Esophagus (tissue), 2 donors: ENCODE measurements at regions not wholly inside any gene's neighbourhood (a gene's known extent, or its start where the extent isn't known, plus 50 kb on each side); places are given as distances from the start of the nearest gene placed in this dataset.

ENCODE experiments used
- H3K27ac ChIP-seq, 2 donors: one replicate each; pipeline ENCODE4 v1.5.1; 2013; ENCODE audit warnings: low read depth in 2 of 2, mild to moderate bottlenecking in 2 of 2, inconsistent platforms in 1 of 2, low read length in 1 of 2, moderate library complexity in 1 of 2
- H3K27me3 ChIP-seq, 2 donors: one replicate each; pipeline ENCODE4 v1.6.1; 2013; ENCODE audit warnings: low read length in 2 of 2, control low read depth in 1 of 2, mild to moderate bottlenecking in 1 of 2; ENCODE audit not compliant: insufficient read depth in 2 of 2, control insufficient read depth in 1 of 2
- H3K36me3 ChIP-seq, 2 donors: one replicate each; pipeline ENCODE4 v1.6.1; 2013; ENCODE audit warnings: low read length in 1 of 2; ENCODE audit not compliant: control insufficient read depth in 2 of 2, insufficient read depth in 2 of 2
- H3K4me1 ChIP-seq, 2 donors: one replicate each; pipeline ENCODE4 v1.6.1; 2013; ENCODE audit warnings: low read length in 1 of 2; ENCODE audit not compliant: control insufficient read depth in 2 of 2, insufficient read depth in 2 of 2
- H3K4me3 ChIP-seq, 2 donors: one replicate each; pipeline ENCODE4 v1.5.1; 2013; ENCODE audit warnings: low read length in 2 of 2, mild to moderate bottlenecking in 2 of 2, low read depth in 1 of 2, moderate library complexity in 1 of 2
- H3K9me3 ChIP-seq, 2 donors: one replicate each; pipeline ENCODE4 v1.6.1; 2013; ENCODE audit warnings: mild to moderate bottlenecking in 2 of 2, low read depth in 1 of 2, low read length in 1 of 2, moderate library complexity in 1 of 2; ENCODE audit not compliant: control insufficient read depth in 2 of 2, insufficient read depth in 1 of 2
- WGBS, 2 donors: extraction: QIAGEN DNeasy Blood & Tissue Kit; methylation state at CpG; one replicate each; pipeline ENCODE4 v1.1.7; 2013; 5-methylcytosine and 5-hydroxymethylcytosine counted together
- donor health status: healthy with polysubstance abuse.
- donor health status: Bipolar disorder and iron deficiency.

- Histone ChIP-seq H3K9me3 (no peaks in the 10 kb centered on the region), H3K27me3 (no peaks in the 10 kb centered on the region), H3K4me3 (no peak overlapping the region), H3K4me1 (no peaks in the 10 kb centered on the region), H3K27ac (no peak overlapping the region), H3K36me3 (no peaks in the 10 kb centered on the region)
Observed at GRCh38 chr9:71213633-71214032, 92.2 kb upstream of the TRPM3 start.

- Histone ChIP-seq H3K27ac (no peak overlapping the region), H3K4me1 (no peaks in the 10 kb centered on the region), H3K36me3 (no peaks in the 10 kb centered on the region), H3K4me3 (no peak overlapping the region), H3K9me3 (no peaks in the 10 kb centered on the region), H3K27me3 (no peaks in the 10 kb centered on the region)
- WGBS, 2 donors = 45 to 53% methylated on average over 2 of the region's 2 CpGs
Observed at GRCh38 chr9:71210326-71210725, 88.9 kb upstream of the TRPM3 start.

- H3K4me3 ChIP-seq = no peak overlapping the region
- H3K4me1 ChIP-seq = no peaks in the 10 kb centered on the region
- no peaks in the 10 kb centered on the region for H3K9me3 ChIP-seq
- H3K36me3 ChIP-seq = no peaks in the 10 kb centered on the region
- WGBS, 2 donors = 72 to 77% methylated on average over 7 of the region's 7 CpGs
- no peaks in the 10 kb centered on the region for H3K27me3 ChIP-seq
- H3K27ac ChIP-seq = no peak overlapping the region
Observed at GRCh38 chr9:71209890-71210289, 88.5 kb upstream of the TRPM3 start.

- no peak overlapping the region for H3K4me3 ChIP-seq
- H3K27ac ChIP-seq = no peak overlapping the region
- no peaks in the 10 kb centered on the region for H3K4me1 ChIP-seq
- H3K36me3 ChIP-seq = no peaks in the 10 kb centered on the region
- no peaks in the 10 kb centered on the region for H3K27me3 ChIP-seq
- no peaks in the 10 kb centered on the region for H3K9me3 ChIP-seq
Observed at GRCh38 chr9:71202931-71203330, 81.5 kb upstream of the TRPM3 start.

GRCh38 chr9:71191708-71192107 is 70.3 kb upstream of the TRPM3 start:
- Histone ChIP-seq H3K27me3 (peaks cover 0 to 2% of the 10 kb centered on the region in 2 donors), H3K4me3 (no peak overlapping the region), H3K27ac (no peak overlapping the region), H3K9me3 (no peaks in the 10 kb centered on the region), H3K36me3 (no peaks in the 10 kb centered on the region), H3K4me1 (no peaks in the 10 kb centered on the region)
- 72% methylated on average over 3 of the region's 3 CpGs for WGBS, 2 donors

- Histone ChIP-seq H3K27ac (no peak overlapping the region), H3K36me3 (no peaks in the 10 kb centered on the region), H3K4me3 (no peak overlapping the region), H3K4me1 (no peaks in the 10 kb centered on the region), H3K9me3 (no peaks in the 10 kb centered on the region), H3K27me3 (no peaks in the 10 kb centered on the region)
- WGBS, 2 donors = 57 to 69% methylated on average over 3 of the region's 3 CpGs
Observed at GRCh38 chr9:71183251-71183650, 61.8 kb upstream of the TRPM3 start.

GRCh38 chr9:71179183-71179582 is 57.8 kb upstream of the TRPM3 start:
- WGBS, 2 donors = 58 to 70% methylated on average over 3 of the region's 3 CpGs
- H3K4me1 ChIP-seq = no peaks in the 10 kb centered on the region
- no peaks in the 10 kb centered on the region for H3K36me3 ChIP-seq
- no peak overlapping the region for H3K27ac ChIP-seq
- H3K27me3 ChIP-seq = no peaks in the 10 kb centered on the region
- H3K4me3 ChIP-seq = no peak overlapping the region
- no peaks in the 10 kb centered on the region for H3K9me3 ChIP-seq

- H3K27me3 ChIP-seq = no peaks in the 10 kb centered on the region
- H3K4me1 ChIP-seq = no peaks in the 10 kb centered on the region
- no peaks in the 10 kb centered on the region for H3K9me3 ChIP-seq
- no peak overlapping the region for H3K4me3 ChIP-seq
- H3K36me3 ChIP-seq = no peaks in the 10 kb centered on the region
- H3K27ac ChIP-seq = no peak overlapping the region
- 62% methylated on average over 3 of the region's 3 CpGs for WGBS, 2 donors
Observed at GRCh38 chr9:71177901-71178300, 56.5 kb upstream of the TRPM3 start.

GRCh38 chr9:71171517-71171916 is 50.1 kb upstream of the TRPM3 start:
- Histone ChIP-seq H3K9me3 (no peaks in the 10 kb centered on the region), H3K4me1 (no peaks in the 10 kb centered on the region), H3K36me3 (no peaks in the 10 kb centered on the region), H3K27me3 (peaks cover 0 to 3% of the 10 kb centered on the region in 2 donors), H3K27ac (no peak overlapping the region), H3K4me3 (no peak overlapping the region)
- WGBS, 2 donors = 67% methylated on average over 9 of the region's 9 CpGs
